ENCODE measurements at regions not wholly inside any gene's neighbourhood (a gene's known extent, or its start where the extent isn't known, plus 50 kb on each side); places are given as distances from the start of the nearest gene placed in this dataset.

DNA sequence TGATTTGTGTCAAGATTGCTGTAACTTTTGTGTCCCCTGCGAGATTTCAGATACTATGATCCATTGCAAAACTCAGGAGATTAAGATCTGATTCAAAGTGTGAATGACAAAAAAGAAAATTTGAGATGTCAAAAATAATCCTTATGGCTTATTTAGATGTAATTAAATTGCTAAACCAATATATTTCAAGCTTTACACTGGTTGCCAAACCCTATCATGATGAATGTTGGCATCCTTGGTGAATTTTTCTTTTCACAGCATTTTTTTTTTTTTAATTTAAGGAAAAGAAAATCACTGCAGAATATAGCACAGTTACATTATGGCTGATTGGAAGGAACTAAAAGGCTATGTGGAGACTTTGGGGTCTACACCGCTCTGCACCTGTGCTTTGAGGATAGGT, 133.5 kb upstream of the PITRM1 start:
- TF ChIP-seq CTCF (IDR thresholded peaks at IDR 0.05 in 4 of 5, conservative IDR thresholded peaks at IDR 0.05 in 1 of 5), result no peak
- no peak for TF ChIP-seq POLR2A (IDR thresholded peaks at IDR 0.05)

Measured in gastrocnemius medialis (tissue), 4 donors.